Naive B cell (primary cell): ENCODE measurements at regions not wholly inside any gene's neighbourhood (a gene's known extent, or its start where the extent isn't known, plus 50 kb on each side); places are given as distances from the start of the nearest gene placed in this dataset.

Experiments
- ATAC-seq, 2 donors: fragments of 150-1000 bp; cut with Tn5 transposase; 2 replicates each; pipeline ENCODE4 v1.10.0; 2021; ENCODE audit warnings: low read depth in 2 of 2, mild to moderate bottlenecking in 2 of 2, moderate library complexity in 2 of 2
- DNase-seq: peaks from one replicate; pipeline ENCODE4 v3.0.0; 2022
- H3K27ac Mint-ChIP-seq, 6 donors: one replicate each; pipeline ENCODE4 v1.8.0; 2020 to 2022; ENCODE audit warnings: mild to moderate bottlenecking in 6 of 6, mixed read lengths in 6 of 6, moderate library complexity in 5 of 6, inconsistent platforms in 2 of 6
- H3K27me3 Mint-ChIP-seq, 3 donors: one replicate each; pipeline ENCODE4 v1.8.0; 2021 to 2022; ENCODE audit warnings: mixed read lengths in 3 of 3, mild to moderate bottlenecking in 1 of 3
- H3K36me3 Mint-ChIP-seq, 2 donors: one replicate each; pipeline ENCODE4 v1.8.0; 2020 to 2022; ENCODE audit warnings: mixed read lengths in 2 of 2, inconsistent platforms in 1 of 2, mild to moderate bottlenecking in 1 of 2
- H3K4me1 Mint-ChIP-seq, 3 donors: one replicate each; pipeline ENCODE4 v1.8.0; 2020 to 2022; ENCODE audit warnings: mixed read lengths in 3 of 3, inconsistent platforms in 1 of 3, mild to moderate bottlenecking in 1 of 3, moderate library complexity in 1 of 3
- H3K4me3 Mint-ChIP-seq, 8 donors: one replicate each; pipeline ENCODE4 v1.8.0; 2020 to 2022; ENCODE audit warnings: mild to moderate bottlenecking in 8 of 8, mixed read lengths in 8 of 8, moderate library complexity in 8 of 8, inconsistent platforms in 2 of 8
- H3K9me3 Mint-ChIP-seq, 7 donors: one replicate each; pipeline ENCODE4 v1.8.0; 2020 to 2022; ENCODE audit warnings: mixed read lengths in 7 of 7, mild to moderate bottlenecking in 5 of 7, inconsistent platforms in 2 of 7, moderate library complexity in 1 of 7

GRCh38 chr18:56139372-56139771 is 499.0 kb downstream of the TXNL1 start:
- ATAC-seq (no peak), DNase-seq (no peak)
- Mint-ChIP-seq H3K9me3 (peaks cover 0 to 2% (median 0%) of the 10 kb centered on the region in 7 donors), H3K4me1 (peaks cover 0 to 2% (median 0%) of the 10 kb centered on the region in 3 donors), H3K36me3 (no peaks in the 10 kb centered on the region), H3K27ac (no peak overlapping the region), H3K27me3 (no peaks in the 10 kb centered on the region), H3K4me3 (no peak overlapping the region)

- no peaks in the 10 kb centered on the region for H3K27me3 Mint-ChIP-seq
- H3K4me1 Mint-ChIP-seq: peaks cover 0 to 2% (median 0%) of the 10 kb centered on the region in 3 donors
- ATAC-seq (no peak), DNase-seq (no peak)
- H3K36me3 Mint-ChIP-seq: no peaks in the 10 kb centered on the region
- H3K27ac Mint-ChIP-seq: no peak overlapping the region
- no peak overlapping the region for H3K4me3 Mint-ChIP-seq
- peaks cover 0 to under 1% (median 0%) of the 10 kb centered on the region in 7 donors for H3K9me3 Mint-ChIP-seq
Measured at GRCh38 chr18:56136105-56136504, 502.3 kb downstream of the TXNL1 start.

- Mint-ChIP-seq H3K36me3 (no peaks in the 10 kb centered on the region), H3K27me3 (no peaks in the 10 kb centered on the region), H3K4me3 (no peak overlapping the region), H3K27ac (no peak overlapping the region), H3K9me3 (peaks cover 0 to 3% (median 0%) of the 10 kb centered on the region in 7 donors), H3K4me1 (peaks cover 4 to 13% (median 8%) of the 10 kb centered on the region in 3 donors)
- DNase-seq (no peak), ATAC-seq (no peak)
Measured at GRCh38 chr18:56130481-56130880, 507.9 kb downstream of the TXNL1 start.

- ATAC-seq (no peak), DNase-seq (no peak)
- Mint-ChIP-seq H3K27ac (no peak overlapping the region), H3K4me1 (peaks cover 4 to 13% (median 8%) of the 10 kb centered on the region in 3 donors), H3K27me3 (no peaks in the 10 kb centered on the region), H3K36me3 (no peaks in the 10 kb centered on the region), H3K9me3 (peaks cover 0 to 3% (median 0%) of the 10 kb centered on the region in 7 donors), H3K4me3 (no peak overlapping the region)
Measured at GRCh38 chr18:56128153-56128791, 510.1 kb downstream of the TXNL1 start.

- Mint-ChIP-seq H3K9me3 (peaks cover 0 to 3% (median 0%) of the 10 kb centered on the region in 7 donors), H3K4me3 (no peak overlapping the region), H3K4me1 (peaks cover 4 to 13% (median 8%) of the 10 kb centered on the region in 3 donors), H3K36me3 (no peaks in the 10 kb centered on the region), H3K27ac (peak overlapping the region in 1 of 6 donors; percentile 6), H3K27me3 (no peaks in the 10 kb centered on the region)
- DNase-seq: no peak
- ATAC-seq: no peak
Measured at GRCh38 chr18:56127322-56128099, 510.9 kb downstream of the TXNL1 start.

- peaks cover 4 to 13% (median 8%) of the 10 kb centered on the region in 3 donors for H3K4me1 Mint-ChIP-seq
- DNase-seq: no peak
- H3K27ac Mint-ChIP-seq: no peak overlapping the region
- ATAC-seq: no peak
- H3K4me3 Mint-ChIP-seq: peak overlapping the region in 1 of 8 donors; percentile 38
- no peaks in the 10 kb centered on the region for H3K9me3 Mint-ChIP-seq
- H3K27me3 Mint-ChIP-seq: no peaks in the 10 kb centered on the region
- no peaks in the 10 kb centered on the region for H3K36me3 Mint-ChIP-seq
Measured at GRCh38 chr18:56124186-56124585, 514.2 kb downstream of the TXNL1 start.

GRCh38 chr18:56121669-56122068 is 516.7 kb downstream of the TXNL1 start:
- Mint-ChIP-seq H3K4me1 (peaks cover 1 to 5% (median 4%) of the 10 kb centered on the region in 3 donors), H3K9me3 (no peaks in the 10 kb centered on the region), H3K4me3 (no peak overlapping the region), H3K27me3 (no peaks in the 10 kb centered on the region), H3K36me3 (no peaks in the 10 kb centered on the region), H3K27ac (no peak overlapping the region)
- DNase-seq (no peak), ATAC-seq (no peak)

- H3K4me1 Mint-ChIP-seq: peaks cover under 1 to 3% (median under 1%) of the 10 kb centered on the region in 3 donors
- no peak overlapping the region for H3K27ac Mint-ChIP-seq
- H3K9me3 Mint-ChIP-seq: no peaks in the 10 kb centered on the region
- DNase-seq: no peak
- no peak overlapping the region for H3K4me3 Mint-ChIP-seq
- ATAC-seq: no peak
- no peaks in the 10 kb centered on the region for H3K36me3 Mint-ChIP-seq
- H3K27me3 Mint-ChIP-seq: no peaks in the 10 kb centered on the region
Measured at GRCh38 chr18:56120782-56121181, 517.6 kb downstream of the TXNL1 start.

- Mint-ChIP-seq H3K4me3 (no peak overlapping the region), H3K36me3 (no peaks in the 10 kb centered on the region), H3K4me1 (peaks cover 12 to 13% (median 12%) of the 10 kb centered on the region in 3 donors), H3K27ac (no peak overlapping the region), H3K27me3 (no peaks in the 10 kb centered on the region), H3K9me3 (no peaks in the 10 kb centered on the region)
- no peak for DNase-seq
- no peak for ATAC-seq
Measured at GRCh38 chr18:56119681-56120080, 518.7 kb downstream of the TXNL1 start.

GRCh38 chr18:56118422-56118821 is 520.0 kb downstream of the TXNL1 start:
- H3K36me3 Mint-ChIP-seq: no peaks in the 10 kb centered on the region
- no peak for DNase-seq
- no peaks in the 10 kb centered on the region for H3K9me3 Mint-ChIP-seq
- no peak overlapping the region for H3K4me3 Mint-ChIP-seq
- no peaks in the 10 kb centered on the region for H3K27me3 Mint-ChIP-seq
- peaks cover 23 to 24% (median 24%) of the 10 kb centered on the region in 3 donors for H3K4me1 Mint-ChIP-seq
- peak overlapping the region in 1 of 6 donors; percentile 56 for H3K27ac Mint-ChIP-seq
- no peak for ATAC-seq

- Mint-ChIP-seq H3K36me3 (no peaks in the 10 kb centered on the region), H3K9me3 (no peaks in the 10 kb centered on the region), H3K27me3 (no peaks in the 10 kb centered on the region), H3K4me3 (peak overlapping the region in 7 of 8 donors; percentile 20 to 82 (median 64)), H3K4me1 (peaks cover 34 to 47% (median 41%) of the 10 kb centered on the region in 3 donors), H3K27ac (peak overlapping the region in 4 of 6 donors; percentile 7 to 84 (median 30))
- ATAC-seq (peak; percentile 67 to 71), DNase-seq (peak; percentile 25)
Measured at GRCh38 chr18:56115071-56116015, 523.0 kb downstream of the TXNL1 start.

GRCh38 chr18:56112984-56113383 is 525.0 kb upstream of the TCF4 start:
- Mint-ChIP-seq H3K36me3 (no peaks in the 10 kb centered on the region), H3K4me1 (peaks cover 34 to 49% (median 43%) of the 10 kb centered on the region in 3 donors), H3K27ac (no peak overlapping the region), H3K9me3 (peaks cover 0 to 2% (median 0%) of the 10 kb centered on the region in 7 donors), H3K27me3 (no peaks in the 10 kb centered on the region), H3K4me3 (peak overlapping the region in 2 of 8 donors; percentile 19 to 22)
- no peak for DNase-seq
- ATAC-seq: peak; percentile 31 to 71
